ENCODE measurements at regions not wholly inside any gene's neighbourhood (a gene's known extent, or its start where the extent isn't known, plus 50 kb on each side); places are given as distances from the start of the nearest gene placed in this dataset.

DNA sequence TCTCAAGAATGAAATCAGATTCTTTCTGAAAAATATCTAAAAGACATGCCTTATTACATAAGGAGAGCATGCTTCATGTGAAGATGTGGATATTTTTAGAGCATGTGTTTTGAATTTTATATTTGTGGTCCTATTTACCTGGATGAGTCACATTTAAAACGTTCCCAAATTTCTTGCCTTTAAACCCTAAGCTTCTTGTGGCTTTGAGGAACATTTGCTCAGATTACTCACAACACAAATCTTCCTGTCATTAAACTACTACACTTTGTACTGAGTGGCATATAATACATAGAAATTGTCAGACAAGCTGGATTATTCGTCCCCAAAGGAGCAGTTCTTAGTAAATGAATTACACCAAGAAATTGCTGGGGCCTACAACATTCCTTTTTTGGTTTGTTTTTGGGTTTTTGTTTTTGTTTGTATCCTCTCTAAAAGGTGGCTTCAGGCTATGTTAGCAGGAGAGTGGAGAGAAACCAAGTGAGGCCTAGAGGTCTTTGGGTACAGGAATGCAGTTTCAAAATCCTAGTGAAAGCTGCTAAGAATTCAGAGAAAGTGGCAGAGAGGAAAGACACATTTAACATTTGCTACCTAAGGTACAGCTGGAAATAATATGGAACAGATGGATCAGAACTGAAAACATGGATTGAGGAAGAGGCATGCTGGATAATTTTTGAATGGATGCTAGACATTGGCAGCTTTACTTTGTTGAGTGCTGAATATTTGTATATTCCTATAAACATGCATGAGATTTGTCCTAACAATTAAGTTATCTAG, 128.1 kb downstream of the RPL22L1 start:
- peaks cover 0 to 2% (median under 1%) of the 10 kb centered on the region in 4 donors for H3K9me3 ChIP-seq (ENCODE audit: control insufficient read depth in 4 of 4, insufficient read depth in 3 of 4, low read length in 3 of 4)
- no peaks in the 10 kb centered on the region for H3K36me3 ChIP-seq (ENCODE audit: control insufficient read depth in 4 of 4, insufficient read depth in 4 of 4, low read length in 4 of 4)
- TF ChIP-seq, protein P1, sequence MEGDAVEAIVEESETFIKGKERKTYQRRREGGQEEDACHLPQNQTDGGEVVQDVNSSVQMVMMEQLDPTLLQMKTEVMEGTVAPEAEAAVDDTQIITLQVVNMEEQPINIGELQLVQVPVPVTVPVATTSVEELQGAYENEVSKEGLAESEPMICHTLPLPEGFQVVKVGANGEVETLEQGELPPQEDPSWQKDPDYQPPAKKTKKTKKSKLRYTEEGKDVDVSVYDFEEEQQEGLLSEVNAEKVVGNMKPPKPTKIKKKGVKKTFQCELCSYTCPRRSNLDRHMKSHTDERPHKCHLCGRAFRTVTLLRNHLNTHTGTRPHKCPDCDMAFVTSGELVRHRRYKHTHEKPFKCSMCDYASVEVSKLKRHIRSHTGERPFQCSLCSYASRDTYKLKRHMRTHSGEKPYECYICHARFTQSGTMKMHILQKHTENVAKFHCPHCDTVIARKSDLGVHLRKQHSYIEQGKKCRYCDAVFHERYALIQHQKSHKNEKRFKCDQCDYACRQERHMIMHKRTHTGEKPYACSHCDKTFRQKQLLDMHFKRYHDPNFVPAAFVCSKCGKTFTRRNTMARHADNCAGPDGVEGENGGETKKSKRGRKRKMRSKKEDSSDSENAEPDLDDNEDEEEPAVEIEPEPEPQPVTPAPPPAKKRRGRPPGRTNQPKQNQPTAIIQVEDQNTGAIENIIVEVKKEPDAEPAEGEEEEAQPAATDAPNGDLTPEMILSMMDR (IDR thresholded peaks at IDR 0.05; ENCODE audit: control extremely low read depth, extremely low read depth) = no peak
- no peak overlapping the region for H3K27ac ChIP-seq (ENCODE audit: low read depth in 1 of 2, low read length in 1 of 2)
- no peaks in the 10 kb centered on the region for H3K4me1 ChIP-seq (ENCODE audit: control insufficient read depth in 5 of 5, insufficient read depth in 5 of 5, low read length in 5 of 5)
- no peak overlapping the region for H3K4me3 ChIP-seq
- ATAC-seq (ENCODE audit: insufficient read depth, low FRiP score) = no peak
- peaks cover 0 to 2% (median 0%) of the 10 kb centered on the region in 3 donors for H3K27me3 ChIP-seq (ENCODE audit: control insufficient read depth in 3 of 3, insufficient read depth in 3 of 3, low read length in 2 of 3)
- DNase-seq = no peak
- 55 to 72% methylated on average over 2 of the region's 2 CpGs for WGBS, 2 donors
- no peak overlapping the region for H3K9ac ChIP-seq (ENCODE audit: insufficient read depth in 1 of 2, low read length in 2 of 2)

GRCh38 chr3:170740726-170741591, 129.0 kb downstream of the RPL22L1 start:
- DNase-seq = peak in 1 of 3 donors; percentile 20
- Histone ChIP-seq H3K27me3 (ENCODE audit: control insufficient read depth in 3 of 3, insufficient read depth in 3 of 3, low read length in 2 of 3) (peaks cover 0 to 2% (median 0%) of the 10 kb centered on the region in 3 donors), H3K27ac (ENCODE audit: low read depth in 1 of 2, low read length in 1 of 2) (no peak overlapping the region), H3K36me3 (ENCODE audit: control insufficient read depth in 4 of 4, insufficient read depth in 4 of 4, low read length in 4 of 4) (no peaks in the 10 kb centered on the region), H3K9me3 (ENCODE audit: control insufficient read depth in 4 of 4, insufficient read depth in 3 of 4, low read length in 3 of 4) (peaks cover 0 to 2% (median 0%) of the 10 kb centered on the region in 4 donors), H3K4me3 (no peak overlapping the region), H3K4me1 (ENCODE audit: control insufficient read depth in 5 of 5, insufficient read depth in 5 of 5, low read length in 5 of 5) (no peaks in the 10 kb centered on the region), H3K9ac (ENCODE audit: insufficient read depth in 1 of 2, low read length in 2 of 2) (no peak overlapping the region)
- WGBS, 2 donors = 48 to 67% methylated on average over 10 of the region's 10 CpGs
- ATAC-seq (ENCODE audit: insufficient read depth, low FRiP score) = peak; percentile 37
- TF ChIP-seq, protein P1 (IDR thresholded peaks at IDR 0.05; ENCODE audit: control extremely low read depth, extremely low read depth) = no peak

DNA sequence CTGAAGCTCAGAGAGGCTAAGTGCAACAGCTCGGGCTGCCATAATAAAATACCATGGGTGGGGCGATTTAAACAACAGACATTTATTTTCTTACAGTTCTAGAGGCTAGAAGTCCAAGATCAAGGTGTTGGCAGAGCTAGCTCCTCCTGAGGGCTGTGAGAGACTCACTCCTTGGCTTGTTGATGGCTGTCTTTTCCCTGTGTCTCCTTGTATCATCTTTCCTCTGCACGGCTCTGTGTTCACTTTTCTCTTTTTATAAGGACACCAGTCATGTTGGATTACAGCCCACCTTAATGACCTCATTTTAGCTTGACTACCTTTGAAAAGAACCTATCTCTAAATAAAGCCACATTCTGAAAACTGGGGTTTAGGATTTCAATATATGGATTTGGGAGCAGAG, 129.7 kb downstream of the RPL22L1 start:
- ATAC-seq (ENCODE audit: insufficient read depth, low FRiP score) (no peak), DNase-seq (no peak)
- Histone ChIP-seq H3K27ac (ENCODE audit: low read depth in 1 of 2, low read length in 1 of 2) (no peak overlapping the region), H3K4me1 (ENCODE audit: control insufficient read depth in 5 of 5, insufficient read depth in 5 of 5, low read length in 5 of 5) (no peaks in the 10 kb centered on the region), H3K9ac (ENCODE audit: insufficient read depth in 1 of 2, low read length in 2 of 2) (no peak overlapping the region), H3K36me3 (ENCODE audit: control insufficient read depth in 4 of 4, insufficient read depth in 4 of 4, low read length in 4 of 4) (no peaks in the 10 kb centered on the region), H3K4me3 (no peak overlapping the region), H3K9me3 (ENCODE audit: control insufficient read depth in 4 of 4, insufficient read depth in 3 of 4, low read length in 3 of 4) (no peaks in the 10 kb centered on the region), H3K27me3 (ENCODE audit: control insufficient read depth in 3 of 3, insufficient read depth in 3 of 3, low read length in 2 of 3) (peaks cover 0 to 2% (median 0%) of the 10 kb centered on the region in 3 donors)
- TF ChIP-seq, protein P1 (IDR thresholded peaks at IDR 0.05; ENCODE audit: control extremely low read depth, extremely low read depth) = no peak
- 88 to 90% methylated on average over 3 of the region's 3 CpGs for WGBS, 2 donors
